Testis (tissue), 2 donors: ENCODE measurements at regions not wholly inside any gene's neighbourhood (a gene's known extent, or its start where the extent isn't known, plus 50 kb on each side); places are given as distances from the start of the nearest gene placed in this dataset.
A peak's percentile ranks its signal among the peaks of the same experiment; 100 is the strongest.

Experiments used
- DNase-seq: peaks from one replicate; pipeline ENCODE4 v3.0.0-alpha.2; 2019
- H3K27ac ChIP-seq, 2 donors: fragments of 200-600 bp; sonication (generic); one replicate each; pipeline ENCODE4 v1.5.1; 2019
- H3K27me3 ChIP-seq: fragments of 200-600 bp; sonication (generic); one replicate; pipeline ENCODE4 v1.5.1; 2019
- H3K36me3 ChIP-seq: fragments of 200-600 bp; sonication (generic); one replicate; pipeline ENCODE4 v1.5.1; 2017; ENCODE audit warnings: low read depth; ENCODE audit errors: missing control alignments
- H3K4me1 ChIP-seq: fragments of 200-600 bp; sonication (generic); one replicate; pipeline ENCODE4 v1.5.1; 2019
- H3K4me3 ChIP-seq, 2 donors: fragments of 200-600 bp; sonication (generic); one replicate each; pipeline ENCODE4 v1.5.1; 2017 to 2019
- H3K9me3 ChIP-seq: fragments of 200-600 bp; sonication (generic); one replicate; pipeline ENCODE4 v1.5.1; 2017
- CTCF ChIP-seq, 3 experiments: fragments of 450-650 bp in 2 of 3; fragments of 200-600 bp in 1 of 3; sonication (generic) in 1 of 3; IDR thresholded peaks; one replicate each; pipeline ENCODE4 v1.5.1; 2016 to 2019; ENCODE audit warnings: antibody characterized with exemption in 3 of 3, mild to moderate bottlenecking in 2 of 3, moderate library complexity in 1 of 3
- POLR2A ChIP-seq: fragments of 450-650 bp; IDR thresholded peaks from one replicate; pipeline ENCODE4 v1.6.1; 2017; ENCODE audit warnings: antibody characterized with exemption, mild to moderate bottlenecking, moderate library complexity
- WGBS, 2 donors: methylation state at CpG; one replicate each; pipeline ENCODE4 v1.1.5; 2018; 5-methylcytosine and 5-hydroxymethylcytosine counted together
- intact Hi-C: fragments of 100-400 bp; cut with DNase I; formaldehyde crosslinking; loops from one replicate; pipeline ENCODE4 v1.15.1; 2023; ENCODE audit warnings: low total_unique reads

DNA sequence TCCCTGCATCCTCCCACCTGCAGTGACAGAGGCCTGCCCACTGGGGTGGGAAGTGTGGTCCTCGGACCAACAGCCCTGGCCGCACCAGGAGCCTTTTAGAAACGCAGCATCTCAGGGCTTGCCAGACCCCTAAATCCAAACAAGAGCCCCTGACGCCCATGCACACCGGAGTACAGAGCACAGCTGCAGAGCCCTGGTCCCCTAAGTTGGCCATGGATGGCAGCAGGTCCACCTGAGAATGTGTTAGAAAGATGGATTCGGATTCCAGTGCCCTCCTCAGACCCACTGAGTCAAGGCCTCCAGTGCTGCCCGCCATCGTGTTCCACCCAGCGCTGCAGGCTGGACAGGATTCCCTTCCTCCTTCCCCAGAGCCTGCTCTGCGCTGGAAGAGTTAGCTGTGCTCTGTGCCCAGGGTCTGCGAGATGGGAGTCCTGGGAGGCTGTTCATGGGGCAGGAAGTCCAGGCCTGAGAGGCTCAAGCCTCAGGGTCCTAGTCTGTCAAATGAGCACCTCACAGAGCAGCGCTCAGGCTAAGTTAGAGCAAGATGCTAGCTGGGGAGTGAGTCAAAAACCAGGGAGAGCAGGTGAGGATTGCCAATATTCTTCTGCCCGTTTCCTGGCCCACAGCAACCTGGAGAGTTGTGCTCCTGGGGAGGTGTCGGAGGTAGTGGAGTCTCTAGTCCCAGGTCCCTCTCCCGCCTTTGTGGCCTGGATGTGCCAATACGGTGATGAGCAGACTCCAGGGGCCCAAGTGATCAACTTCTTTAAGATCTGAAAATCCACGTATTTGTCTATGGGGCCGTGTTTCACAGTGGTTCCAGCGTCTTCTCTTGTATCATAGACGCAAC, 95.9 kb upstream of the GPR26 start:
- Histone ChIP-seq H3K27ac (no peak overlapping the region), H3K4me1 (no peaks in the 10 kb centered on the region), H3K9me3 (no peaks in the 10 kb centered on the region), H3K27me3 (no peaks in the 10 kb centered on the region), H3K36me3 (no peaks in the 10 kb centered on the region), H3K4me3 (no peak overlapping the region)
- intact Hi-C loops, result no loop called here
- TF ChIP-seq POLR2A (no peak), CTCF (IDR thresholded peaks at IDR 0.05) (no peak)
- no peak for DNase-seq
- 85 to 90% methylated on average over 8 to 20 of the region's 20 CpGs for WGBS, 2 donors

- H3K4me1 ChIP-seq, result no peaks in the 10 kb centered on the region
- H3K4me3 ChIP-seq, result no peak overlapping the region
- no peaks in the 10 kb centered on the region for H3K27me3 ChIP-seq
- no peaks in the 10 kb centered on the region for H3K9me3 ChIP-seq
- no peak for DNase-seq
- H3K27ac ChIP-seq, result no peak overlapping the region
- intact Hi-C loops, result no loop called here
- WGBS, 2 donors, result 79 to 83% methylated on average over 10 to 12 of the region's 12 CpGs
- H3K36me3 ChIP-seq, result no peaks in the 10 kb centered on the region
- no peak for TF ChIP-seq CTCF (IDR thresholded peaks at IDR 0.05)
- no peak for TF ChIP-seq POLR2A
These were observed 95.1 kb upstream of the GPR26 start for GRCh38 chr10:123570898-123571515.

- no peak overlapping the region for H3K4me3 ChIP-seq
- H3K4me1 ChIP-seq, result no peaks in the 10 kb centered on the region
- H3K27ac ChIP-seq, result no peak overlapping the region
- 76 to 90% methylated on average over 8 of the region's 8 CpGs for WGBS, 2 donors
- no peaks in the 10 kb centered on the region for H3K9me3 ChIP-seq
- H3K27me3 ChIP-seq, result no peaks in the 10 kb centered on the region
- no peak for DNase-seq
- intact Hi-C loops, result no loop called here
- TF ChIP-seq POLR2A, result no peak
- TF ChIP-seq CTCF (IDR thresholded peaks at IDR 0.05), result no peak
- no peaks in the 10 kb centered on the region for H3K36me3 ChIP-seq
These were observed 94.2 kb upstream of the GPR26 start for GRCh38 chr10:123571978-123572377.

DNA sequence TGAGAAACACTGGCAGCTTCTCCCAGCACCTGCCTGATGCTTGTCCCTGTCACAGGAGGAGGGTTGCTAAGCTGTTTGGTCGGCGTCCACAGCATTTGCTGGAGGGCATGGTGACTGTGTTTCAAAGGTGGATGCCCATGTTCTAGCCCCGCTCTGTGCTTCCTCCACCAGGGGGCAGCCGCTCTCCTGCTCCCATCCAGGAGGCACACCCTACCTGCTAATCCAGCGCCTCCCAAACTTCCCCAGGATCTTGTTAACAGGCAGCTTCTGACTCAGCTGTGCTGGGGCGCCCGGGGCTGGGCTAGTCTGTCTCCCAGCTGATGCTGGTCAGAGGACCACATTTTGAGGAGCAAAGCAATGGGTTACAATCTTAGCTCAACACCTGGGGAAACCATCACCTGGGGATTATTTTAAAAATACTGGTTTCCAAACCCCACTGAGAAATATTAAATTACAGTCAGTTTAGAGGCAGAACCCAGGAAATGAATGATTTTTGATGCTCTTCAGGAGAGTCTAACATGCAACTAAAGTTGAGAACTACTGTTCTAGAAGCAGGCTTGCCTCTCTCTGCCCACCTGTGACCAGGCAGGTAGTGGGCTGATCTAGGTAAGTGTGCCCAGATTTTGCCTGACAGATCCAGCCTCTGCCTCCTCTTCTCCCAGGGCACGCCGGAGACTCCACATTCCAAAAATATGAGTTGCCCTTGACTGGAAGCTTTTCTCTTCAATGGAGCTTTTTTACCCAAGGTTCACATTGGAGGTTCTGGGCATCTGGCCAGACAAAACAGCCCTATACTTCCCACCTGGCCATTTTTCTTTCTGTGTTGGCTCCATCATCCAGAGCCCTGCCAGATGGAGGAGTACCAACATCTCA, 92.7 kb upstream of the GPR26 start:
- 43 to 47% methylated on average over 9 of the region's 9 CpGs for WGBS, 2 donors
- Histone ChIP-seq H3K27ac (no peak overlapping the region), H3K4me1 (no peaks in the 10 kb centered on the region), H3K36me3 (no peaks in the 10 kb centered on the region), H3K27me3 (no peaks in the 10 kb centered on the region), H3K9me3 (no peaks in the 10 kb centered on the region), H3K4me3 (no peak overlapping the region)
- peak; percentile 54 for DNase-seq
- intact Hi-C loops, result no loop called here
- TF ChIP-seq CTCF (IDR thresholded peaks at IDR 0.05), result peak in 1 of 3 experiments; percentile 51
- no peak for TF ChIP-seq POLR2A
